ENCODE measurements at regions not wholly inside any gene's neighbourhood (a gene's known extent, or its start where the extent isn't known, plus 50 kb on each side); places are given as distances from the start of the nearest gene placed in this dataset.

GRCh38 chr4:22911285-22911684 is 218.5 kb downstream of the GBA3 start:
- DNase-seq: no peak

DNA sequence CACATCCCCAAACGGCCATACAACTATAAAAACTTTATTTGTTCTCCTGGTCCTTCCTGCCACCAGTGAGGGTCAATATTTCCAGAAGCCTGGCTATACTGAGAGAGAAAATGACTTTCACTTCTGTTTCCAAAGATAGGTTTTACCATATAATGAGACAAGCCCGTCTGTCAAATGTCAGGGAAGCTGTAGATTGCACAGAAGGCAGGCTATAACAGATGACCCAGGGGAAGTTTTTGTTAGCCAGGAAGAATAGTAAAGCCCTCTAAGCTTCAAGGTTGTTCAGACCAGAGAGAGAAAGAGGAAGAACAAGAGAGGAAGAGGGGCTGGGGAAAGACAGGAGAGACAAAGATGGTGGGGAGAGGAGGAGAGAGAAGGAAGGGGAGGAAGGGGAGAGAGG is 217.5 kb downstream of the GBA3 start:
- DNase-seq: no peak

- DNase-seq: no peak
These were observed 213.3 kb downstream of the GBA3 start for GRCh38 chr4:22906045-22906444.

- no peak for DNase-seq
These were observed 211.2 kb downstream of the GBA3 start for GRCh38 chr4:22903913-22904312.

DNA sequence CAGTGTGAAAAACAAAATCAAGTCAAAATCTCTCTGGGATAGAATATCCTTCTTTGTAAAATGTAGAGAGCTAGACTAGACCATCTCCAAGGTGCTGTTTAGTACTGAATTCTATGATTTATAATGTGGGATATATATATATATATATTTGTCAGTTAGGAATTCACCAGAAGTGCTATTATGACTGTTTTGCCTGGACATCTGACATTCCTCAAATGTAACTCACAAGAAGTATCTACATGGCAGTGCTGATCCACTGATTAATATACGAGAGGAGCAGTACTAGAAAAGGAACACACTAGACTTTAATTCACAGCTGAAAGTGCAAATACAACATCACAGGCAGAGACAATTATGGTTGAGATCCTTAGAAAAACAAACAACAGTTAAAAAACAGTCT is 208.9 kb downstream of the GBA3 start:
- no peak for DNase-seq

DNA sequence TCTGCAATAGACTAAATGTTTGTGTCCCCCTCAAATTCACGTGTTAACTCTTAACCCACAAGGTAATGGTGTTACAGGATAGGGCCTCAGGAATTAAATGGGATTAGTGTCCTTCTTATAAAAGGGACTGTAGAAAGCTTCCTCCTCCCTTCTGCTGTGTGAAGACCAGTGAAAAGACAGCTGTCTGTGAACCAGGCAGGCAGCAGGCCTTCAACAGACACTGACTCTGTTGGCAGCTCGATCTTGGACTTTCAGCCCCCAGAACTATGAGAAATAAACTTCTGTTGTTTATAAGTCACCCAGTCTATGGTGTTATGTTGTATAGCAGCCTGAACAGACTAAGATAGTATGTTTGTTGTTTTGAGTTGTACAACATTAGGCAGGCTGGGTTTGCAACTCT is 208.1 kb downstream of the GBA3 start:
- DNase-seq: no peak

- DNase-seq: peak; percentile 36
These were observed 204.9 kb downstream of the GBA3 start for GRCh38 chr4:22897520-22898108.

GRCh38 chr4:22895482-22895881 is 202.7 kb downstream of the GBA3 start:
- no peak for DNase-seq

GRCh38 chr4:22884157-22884556 is 191.4 kb downstream of the GBA3 start:
- no peak for DNase-seq

- DNase-seq: no peak
These were observed 188.7 kb downstream of the GBA3 start for GRCh38 chr4:22881411-22881810.

- peak; percentile 83 for DNase-seq
These were observed 184.8 kb downstream of the GBA3 start for GRCh38 chr4:22877486-22878052.

DNA sequence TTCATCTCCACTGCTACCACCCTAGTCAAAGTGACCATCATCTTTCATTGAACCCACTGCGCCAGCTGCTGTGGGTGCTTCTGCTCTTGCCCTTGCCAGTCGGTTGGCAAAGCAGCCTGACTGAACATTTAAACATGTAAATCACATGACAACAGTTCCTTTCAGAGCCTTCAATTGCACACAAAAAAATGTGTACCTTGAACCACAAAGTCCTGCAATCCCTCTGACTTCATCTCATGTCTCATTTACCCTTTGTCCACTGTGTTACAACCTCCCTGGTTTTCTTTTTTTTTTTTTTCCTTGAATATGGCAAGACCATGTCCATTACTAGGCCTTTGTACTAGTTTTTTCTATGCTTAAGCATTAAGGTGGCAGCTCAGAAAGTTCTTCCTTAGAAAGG is 183.5 kb downstream of the GBA3 start:
- DNase-seq: no peak

GRCh38 chr4:22875587-22876257 is 183.0 kb downstream of the GBA3 start:
- no peak for DNase-seq

DNA sequence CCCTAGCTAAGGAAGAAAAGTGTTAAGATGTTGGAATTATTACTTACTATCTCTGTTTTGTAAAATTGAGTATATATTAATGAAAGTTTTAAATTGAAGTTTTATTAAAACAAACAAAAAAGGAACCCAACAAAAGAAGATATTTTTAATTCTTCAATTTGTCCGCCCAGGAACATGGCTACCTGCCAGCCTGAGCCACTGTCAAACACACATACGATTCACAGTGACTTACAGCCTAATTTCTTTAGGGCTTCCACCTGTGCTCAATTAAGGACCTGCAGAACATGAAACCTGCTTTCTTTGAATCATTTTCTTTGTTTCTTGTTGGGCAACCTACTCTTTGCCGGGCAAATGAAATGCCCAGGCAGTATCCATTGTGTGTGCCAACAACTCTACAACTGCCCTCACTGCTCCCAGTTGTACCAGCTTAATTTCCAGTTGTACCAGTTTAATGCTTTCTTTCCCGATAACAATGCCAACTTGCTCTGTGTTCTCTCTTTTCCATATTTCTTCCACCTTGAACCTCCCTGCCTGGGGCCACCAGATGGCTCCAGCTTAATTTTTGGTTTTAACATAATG is 181.7 kb downstream of the GBA3 start:
- peak; percentile 83 for DNase-seq

GRCh38 chr4:22873899-22874298 is 181.2 kb downstream of the GBA3 start:
- DNase-seq: no peak

GRCh38 chr4:22870847-22871449 is 178.2 kb downstream of the GBA3 start:
- DNase-seq: no peak

DNA sequence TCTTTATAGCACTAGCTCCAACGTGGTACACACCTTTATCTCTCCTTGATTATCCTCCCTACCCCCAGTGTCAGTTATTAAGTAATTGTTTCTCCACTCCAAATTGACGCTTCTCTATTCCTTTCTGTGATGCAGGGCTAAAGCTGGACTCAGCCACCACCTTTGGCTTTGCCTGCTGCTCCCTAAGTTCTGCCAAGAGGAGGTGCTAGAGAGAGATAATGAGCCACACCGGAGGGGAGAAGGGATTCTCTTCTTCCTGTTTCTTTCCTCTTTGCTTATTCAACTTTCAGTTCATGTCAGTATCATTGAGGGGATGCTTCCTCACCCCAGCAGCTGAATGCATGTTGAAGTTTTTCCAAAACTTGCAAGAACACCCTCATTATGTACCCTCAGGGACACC is 176.5 kb downstream of the GBA3 start:
- no peak for DNase-seq

All from NCI-H1105 treated with DMSO at 0.1 percent for 48 hours (cell line).